Upper lobe of left lung (tissue), 4 donors: ENCODE measurements at regions not wholly inside any gene's neighbourhood (a gene's known extent, or its start where the extent isn't known, plus 50 kb on each side); places are given as distances from the start of the nearest gene placed in this dataset.

Experiments used
- CTCF ChIP-seq, 6 experiments: fragments of 450-650 bp in 4 of 6; fragments of 200-600 bp in 2 of 6; sonication (generic) in 2 of 6; IDR thresholded peaks; one replicate each; pipeline ENCODE4 v1.5.1; 2016 to 2019; ENCODE audit warnings: antibody characterized with exemption in 6 of 6
- POLR2A ChIP-seq, 4 donors: fragments of 450-650 bp; IDR thresholded peaks; one replicate each; pipeline ENCODE4 v1.5.1; 2016 to 2017; ENCODE audit warnings: antibody characterized with exemption in 4 of 4, mild to moderate bottlenecking in 2 of 4

DNA sequence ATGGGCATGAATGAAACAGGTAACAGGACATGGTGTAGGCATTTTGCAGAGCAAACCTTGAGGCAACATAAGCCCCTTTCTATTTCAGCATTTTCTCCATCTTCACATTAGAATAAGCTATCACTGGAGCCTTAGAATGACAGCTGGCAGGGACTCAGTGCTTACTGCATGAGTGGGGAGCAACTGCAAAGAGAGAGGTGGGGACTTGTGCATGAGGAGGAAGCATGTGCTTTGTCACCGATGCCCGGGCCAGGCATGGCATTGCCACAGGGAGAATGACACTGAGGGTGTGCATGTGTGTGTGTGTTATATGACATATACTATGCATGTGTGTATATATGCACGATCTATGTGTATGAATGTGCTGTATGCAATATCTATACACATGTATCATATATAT is 258.2 kb upstream of the RAB6C start:
- no peak for TF ChIP-seq CTCF (IDR thresholded peaks at IDR 0.05)
- no peak for TF ChIP-seq POLR2A (IDR thresholded peaks at IDR 0.05)
